NB4 (cell line): ENCODE measurements at regions not wholly inside any gene's neighbourhood (a gene's known extent, or its start where the extent isn't known, plus 50 kb on each side); places are given as distances from the start of the nearest gene placed in this dataset.

Experiments
- DNase-seq: peaks from one replicate; pipeline ENCODE4 v3.0.0; 2010; ENCODE audit warnings: low read depth
- H3K4me3 ChIP-seq: one replicate; pipeline ENCODE4 v1.5.1; 2011; ENCODE audit warnings: mild to moderate bottlenecking, low read depth, low read length, moderate library complexity
- CTCF ChIP-seq: IDR thresholded peaks from one replicate; pipeline ENCODE4 v1.5.1; 2012; ENCODE audit warnings: low read depth, low read length
- MAX ChIP-seq: IDR thresholded peaks from 2 replicates; pipeline ENCODE4 v1.6.1; 2011; ENCODE audit warnings: low read depth, low read length
- MYC ChIP-seq: IDR thresholded peaks from 2 replicates; pipeline ENCODE4 v1.6.1; 2011; ENCODE audit warnings: low read depth, low read length
- POLR2A ChIP-seq: IDR thresholded peaks from 2 replicates; pipeline ENCODE4 v1.6.1; 2011; ENCODE audit warnings: mild to moderate bottlenecking; ENCODE audit not compliant: insufficient read length; ENCODE audit errors: extremely low read depth

- no peak overlapping the region for H3K4me3 ChIP-seq
- DNase-seq = no peak
- TF ChIP-seq POLR2A (no peak), MYC (no peak), CTCF (no peak), MAX (no peak)
Measured at GRCh38 chr17:77717941-77718668, 240.4 kb upstream of the TNRC6C start.

GRCh38 chr17:77718669-77718961 is 239.9 kb upstream of the TNRC6C start:
- no peak for TF ChIP-seq MAX
- TF ChIP-seq CTCF = no peak
- no peak for TF ChIP-seq POLR2A
- no peak for TF ChIP-seq MYC
- DNase-seq = no peak
- H3K4me3 ChIP-seq = no peak overlapping the region

- TF ChIP-seq CTCF (no peak), POLR2A (no peak), MYC (no peak), MAX (no peak)
- no peak overlapping the region for H3K4me3 ChIP-seq
- DNase-seq = no peak
Measured at GRCh38 chr17:77719806-77720205, 238.7 kb upstream of the TNRC6C start.

- TF ChIP-seq CTCF = no peak
- no peak for TF ChIP-seq MYC
- TF ChIP-seq POLR2A = no peak
- TF ChIP-seq MAX = no peak
- no peak for DNase-seq
- no peak overlapping the region for H3K4me3 ChIP-seq
Measured at GRCh38 chr17:77720946-77721845, 237.3 kb upstream of the TNRC6C start.

GRCh38 chr17:77721846-77722160 is 236.7 kb upstream of the TNRC6C start:
- no peak for DNase-seq
- no peak for TF ChIP-seq MAX
- TF ChIP-seq POLR2A = no peak
- TF ChIP-seq MYC = no peak
- TF ChIP-seq CTCF = no peak

More at GRCh38 chr17:77721846-77722160, 236.7 kb upstream of the TNRC6C start:
- no peak overlapping the region for H3K4me3 ChIP-seq
